Hematopoietic multipotent progenitor cell (in vitro differentiated cells): ENCODE measurements at regions not wholly inside any gene's neighbourhood (a gene's known extent, or its start where the extent isn't known, plus 50 kb on each side); places are given as distances from the start of the nearest gene placed in this dataset.
A peak's percentile ranks its signal among the peaks of the same experiment; 100 is the strongest.
"Not testable (repeated sequence)": the region's sequence is repeated elsewhere in the genome, so short reads cannot be mapped to it uniquely, and the experiment has no call there.

Experiments
- DNase-seq, 3 donors: peaks; one replicate each; pipeline ENCODE4 v3.0.0-alpha.2; 2011 to 2015; ENCODE audit warnings: low read depth in 2 of 3, low spot score in 2 of 3

DNA sequence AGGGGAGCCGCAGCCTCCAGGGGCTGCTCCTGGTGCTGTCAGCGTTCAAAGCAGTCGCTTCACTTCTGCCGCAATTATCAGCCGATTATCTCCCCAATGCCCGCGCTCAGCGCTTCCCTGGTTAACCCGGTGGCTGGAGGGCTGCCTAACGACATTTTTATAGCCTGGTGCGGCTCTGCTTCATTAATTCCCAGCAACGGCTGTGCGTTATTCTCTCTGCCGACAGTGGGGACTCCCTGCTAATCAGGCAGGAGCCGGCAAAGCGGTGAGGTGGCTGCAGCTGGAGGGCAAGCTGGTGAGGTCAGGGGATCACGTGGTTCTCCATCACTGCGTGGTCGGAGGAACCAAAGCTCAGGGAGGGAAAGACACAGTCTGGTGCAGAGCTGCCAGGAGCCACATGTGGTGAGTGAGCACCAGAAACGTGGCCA, 62.9 kb downstream of the GLRX5 start:
- no peak for DNase-seq

DNA sequence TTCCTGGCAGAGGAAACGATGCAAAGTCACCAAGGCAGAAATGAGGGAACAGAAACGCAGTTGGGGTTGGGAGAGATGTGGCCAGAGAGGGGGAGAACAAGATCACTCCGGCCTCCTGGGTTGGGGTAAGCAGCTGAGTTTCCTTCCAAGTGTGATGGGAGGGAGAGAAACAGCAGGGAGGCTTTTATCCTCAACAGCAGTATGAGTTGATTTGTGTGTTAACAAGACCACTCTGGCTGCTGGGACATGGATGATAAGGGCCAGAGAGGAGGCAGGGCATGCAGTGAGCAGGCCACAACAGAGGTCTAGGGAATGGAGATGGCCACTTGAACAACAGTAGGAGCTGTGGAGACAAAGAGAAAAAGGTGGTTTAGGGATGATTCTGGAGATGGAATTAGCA, 66.8 kb downstream of the GLRX5 start:
- DNase-seq: no peak

DNA sequence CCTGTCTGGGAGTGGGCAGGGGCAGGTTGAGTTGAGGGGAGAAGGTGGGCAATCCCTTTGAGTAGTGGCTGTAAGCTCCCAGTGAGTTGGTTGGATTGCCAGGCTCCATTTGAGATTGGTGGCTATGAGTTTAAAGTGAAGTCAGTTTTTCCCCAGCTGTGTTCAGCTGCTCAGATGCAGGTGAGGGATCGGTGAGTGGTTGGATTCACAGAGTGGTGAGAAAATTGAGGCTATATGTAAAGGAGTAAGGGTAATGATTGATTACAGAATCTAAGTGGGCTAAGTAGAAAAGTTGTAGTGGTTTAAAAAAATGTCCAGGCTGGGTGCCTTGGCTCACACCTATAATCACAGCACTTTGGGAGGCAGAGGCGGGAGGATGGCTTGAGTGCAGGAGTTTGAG, 68.6 kb downstream of the GLRX5 start:
- DNase-seq: no peak

DNA sequence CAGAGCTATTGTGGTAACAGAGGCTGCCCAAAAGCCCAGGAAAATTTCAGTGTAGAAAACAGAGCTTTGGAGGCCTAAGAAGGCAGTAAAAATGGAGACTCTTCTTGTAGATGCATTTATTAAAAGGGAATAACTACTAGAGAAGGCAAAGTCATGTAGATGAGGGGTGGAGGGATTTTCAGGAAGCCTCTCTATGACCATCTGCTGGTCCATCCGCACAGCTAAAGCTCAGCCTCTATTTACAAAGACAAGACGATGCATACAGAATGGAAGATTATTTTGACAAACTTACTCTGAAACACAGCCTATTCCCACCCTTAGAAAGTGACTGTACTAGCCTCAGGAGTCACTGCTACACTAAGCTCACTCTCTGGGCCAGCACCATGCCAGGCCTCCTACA, 71.4 kb downstream of the GLRX5 start:
- DNase-seq: no peak

DNA sequence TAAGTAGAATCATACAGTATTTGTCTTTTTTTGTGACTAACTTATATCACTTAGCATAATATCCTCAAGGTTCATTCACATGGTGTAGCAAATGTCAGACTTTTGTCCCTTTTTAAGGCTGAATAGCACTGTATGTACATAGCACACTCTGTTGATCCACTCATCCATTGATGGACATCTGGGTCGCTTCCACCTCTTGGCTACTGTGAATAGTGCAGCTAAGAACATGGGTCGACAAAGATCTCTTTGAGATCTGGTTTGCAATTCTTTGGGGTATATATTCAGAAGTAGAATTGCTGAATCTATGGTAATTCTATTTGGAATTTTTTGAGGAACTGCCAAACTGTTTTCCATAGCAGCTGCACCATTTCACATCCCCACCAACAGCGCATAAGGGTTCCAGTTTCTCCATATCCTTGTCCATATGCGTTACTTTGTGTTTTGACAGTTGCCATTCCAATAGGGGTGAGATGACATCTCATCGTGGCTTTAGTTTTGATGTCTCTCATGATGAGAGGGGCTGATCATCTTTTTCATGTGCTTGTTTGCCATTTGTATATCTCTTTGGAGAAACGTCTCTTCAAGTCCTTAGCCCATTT, 73.9 kb downstream of the GLRX5 start:
- DNase-seq: no peak

DNA sequence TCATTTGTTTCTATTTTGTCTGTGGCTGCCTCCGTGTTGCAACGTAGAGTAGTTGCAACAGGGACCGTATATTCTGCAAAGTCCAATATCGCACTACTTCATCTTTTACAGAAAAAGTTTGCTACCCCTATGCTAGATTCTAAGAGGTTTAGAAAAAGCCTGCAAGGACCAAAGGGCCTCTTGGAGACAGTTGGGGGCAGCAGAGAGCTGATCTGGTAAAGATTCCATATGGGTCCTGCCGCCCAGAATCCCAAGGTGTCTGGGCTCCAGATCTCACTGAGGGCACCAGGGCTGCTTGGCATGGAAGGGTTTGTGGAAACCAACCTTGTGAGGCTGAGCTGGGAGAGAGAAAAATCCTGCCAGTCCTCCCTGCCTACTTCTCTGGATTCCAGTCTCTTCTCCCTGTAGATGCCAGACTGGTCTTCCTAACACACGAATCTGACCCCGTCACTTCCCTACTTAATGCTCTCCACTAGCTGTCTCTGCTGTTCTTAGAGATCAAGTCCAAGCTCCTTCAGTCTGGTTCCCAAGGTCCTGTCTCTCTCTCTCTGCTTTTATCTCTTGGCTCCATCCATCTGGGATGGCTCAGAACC, 74.6 kb downstream of the GLRX5 start:
- peak in 2 of 3 donors; percentile 6 to 40 for DNase-seq

DNA sequence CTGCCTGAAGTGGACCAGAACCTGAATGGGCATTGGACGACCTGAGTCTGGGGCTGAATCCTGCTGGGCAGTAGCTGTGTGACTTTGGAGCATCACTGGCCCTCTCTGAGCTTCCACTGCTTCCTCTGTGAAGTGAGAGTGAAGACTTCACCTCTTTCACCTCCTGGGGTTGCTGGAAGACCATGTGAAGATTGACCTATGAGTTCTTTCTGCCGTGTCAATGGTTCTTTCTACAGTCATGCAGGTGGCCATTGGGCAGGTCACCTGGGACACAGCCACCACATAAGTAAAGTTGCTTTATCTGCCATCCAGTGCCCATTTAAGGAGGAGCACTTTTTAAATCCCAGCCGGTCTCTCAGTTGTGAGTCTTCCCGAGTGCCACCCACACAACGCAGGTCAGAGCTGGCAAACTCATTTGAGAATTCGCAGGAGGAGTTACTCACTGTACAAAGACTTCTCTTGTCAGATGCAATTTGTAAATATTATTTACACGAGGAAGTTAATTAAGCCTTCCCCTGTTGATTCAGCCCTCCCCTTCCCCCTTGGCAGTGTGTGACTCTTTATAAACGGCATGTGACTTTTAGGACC, 74.8 kb upstream of the TCL1B start:
- no peak for DNase-seq

DNA sequence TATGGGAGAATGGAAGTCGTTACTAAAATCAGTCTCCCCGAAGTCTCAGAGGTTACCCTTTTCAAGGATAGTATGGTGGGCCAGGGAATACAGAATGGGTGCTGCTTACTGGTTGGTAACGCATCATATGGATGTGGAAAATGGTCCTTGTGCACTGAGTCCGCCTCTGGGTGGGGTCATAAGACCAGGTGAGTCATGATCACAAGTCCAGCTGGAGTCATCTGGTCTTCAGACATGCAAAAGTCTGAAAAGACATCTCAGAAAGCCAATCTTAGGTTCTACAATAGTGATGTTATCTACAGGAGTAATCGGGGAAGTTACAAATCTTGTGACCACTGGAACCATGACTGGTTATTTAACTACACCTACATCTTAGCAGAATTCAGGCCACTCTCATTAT, 71.9 kb upstream of the TCL1B start:
- DNase-seq: no peak

DNA sequence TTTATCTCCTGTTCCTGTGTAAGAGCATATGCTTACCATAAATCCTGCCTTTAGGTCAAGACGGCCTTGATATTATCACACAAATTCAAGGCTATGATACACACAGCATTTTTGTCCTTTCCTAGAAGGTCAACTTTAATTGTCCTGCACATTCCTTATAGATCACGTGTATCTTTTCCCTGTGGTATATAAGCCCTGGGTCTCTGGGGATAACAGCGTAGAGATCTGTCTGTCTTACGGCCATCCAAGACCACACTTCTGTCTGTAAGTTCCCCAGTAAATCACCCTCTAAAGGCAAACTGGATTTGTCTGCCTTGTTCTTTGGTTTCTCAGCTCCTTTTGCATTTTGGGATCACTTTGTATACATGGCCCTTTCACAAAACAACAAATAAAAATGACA, 69.5 kb upstream of the TCL1B start:
- DNase-seq: no peak

DNA sequence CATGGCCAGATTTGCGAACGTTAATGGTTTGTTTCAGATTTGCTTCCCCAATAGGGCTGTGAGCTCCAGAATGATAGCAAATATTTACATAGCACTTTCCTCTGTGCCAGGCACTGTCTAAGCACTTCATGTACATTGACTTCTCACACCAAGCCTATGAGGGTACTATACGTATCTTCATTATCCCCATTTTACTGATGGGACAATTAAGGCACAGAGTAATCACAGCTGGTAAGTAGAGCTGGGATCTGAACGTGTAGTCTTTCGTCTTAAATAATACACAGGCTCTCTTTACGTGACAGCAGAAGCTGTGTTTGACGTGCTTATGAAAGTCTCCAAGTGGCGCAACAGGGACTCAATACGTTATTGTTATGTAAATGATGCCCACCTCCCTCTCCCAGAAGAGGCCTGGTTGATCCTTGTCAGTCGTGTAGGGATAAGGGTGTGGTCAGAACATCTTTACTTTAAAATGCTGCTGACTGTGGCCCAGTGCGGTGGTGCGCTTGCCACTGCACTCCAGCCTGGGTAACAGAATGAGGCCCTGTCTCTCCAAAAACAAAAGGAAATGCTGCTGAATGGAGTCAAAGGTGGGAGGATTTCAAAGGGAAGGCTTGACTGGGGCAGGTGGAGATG, 66.3 kb upstream of the TCL1B start:
- no peak for DNase-seq

DNA sequence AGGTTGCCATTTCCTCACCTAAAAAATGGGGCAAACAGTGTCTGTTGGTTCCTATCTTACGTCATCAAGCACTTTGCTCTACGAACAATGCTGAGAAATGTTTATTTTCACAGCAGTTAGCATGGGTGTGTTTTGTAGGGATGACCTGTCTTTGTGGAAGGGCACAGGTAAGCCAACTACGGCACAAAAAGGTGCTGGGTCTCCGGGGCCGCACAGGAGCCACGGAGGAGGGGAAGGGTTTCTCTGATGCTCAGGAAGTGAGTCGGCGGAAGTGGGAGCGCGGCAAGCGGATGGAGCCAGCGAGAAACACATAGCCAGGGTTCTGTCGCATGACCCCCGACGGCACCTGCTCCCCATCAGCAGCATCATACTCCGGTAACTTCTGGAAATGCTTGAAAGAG, 65.6 kb upstream of the TCL1B start:
- DNase-seq: no peak

DNA sequence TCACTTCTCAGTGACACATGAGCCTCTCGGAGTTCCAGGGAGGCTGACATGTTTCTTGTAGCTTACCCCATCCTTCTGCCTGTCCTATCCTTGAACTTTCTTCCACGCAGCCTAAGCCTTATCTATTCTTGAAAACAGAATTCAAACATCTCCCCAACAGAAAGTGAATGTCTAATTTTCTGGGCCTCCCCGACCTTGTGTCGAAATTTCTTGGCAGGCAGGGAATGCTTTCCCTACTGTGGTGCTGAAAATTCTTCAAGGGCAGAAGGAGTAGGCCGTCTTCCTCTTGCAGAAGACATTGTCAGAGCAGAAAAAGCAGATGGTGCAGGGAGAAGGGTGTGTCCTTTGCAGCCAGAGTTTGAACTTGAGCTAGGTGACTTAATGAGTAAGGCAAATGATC, 63.0 kb upstream of the TCL1B start:
- no peak for DNase-seq

DNA sequence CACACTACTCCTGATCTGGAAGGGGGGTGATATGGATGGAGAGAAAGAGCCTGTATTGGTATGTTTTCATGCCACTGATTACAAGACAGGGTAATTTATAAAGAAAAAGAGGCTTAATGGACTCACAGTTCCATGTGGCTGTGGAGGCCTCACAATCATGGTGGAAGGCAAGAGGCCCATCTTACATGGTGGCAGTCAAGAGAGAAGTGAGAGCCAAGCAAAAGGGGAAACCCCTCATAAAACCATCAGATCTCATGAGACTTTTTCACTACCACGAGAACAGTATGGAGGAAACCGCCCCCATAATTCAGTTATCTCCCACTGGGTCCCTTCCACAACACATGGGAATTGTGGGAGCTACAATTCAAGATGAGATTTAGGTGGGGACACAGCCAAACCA, 60.5 kb upstream of the TCL1B start:
- DNase-seq: not testable (repeated sequence)

DNA sequence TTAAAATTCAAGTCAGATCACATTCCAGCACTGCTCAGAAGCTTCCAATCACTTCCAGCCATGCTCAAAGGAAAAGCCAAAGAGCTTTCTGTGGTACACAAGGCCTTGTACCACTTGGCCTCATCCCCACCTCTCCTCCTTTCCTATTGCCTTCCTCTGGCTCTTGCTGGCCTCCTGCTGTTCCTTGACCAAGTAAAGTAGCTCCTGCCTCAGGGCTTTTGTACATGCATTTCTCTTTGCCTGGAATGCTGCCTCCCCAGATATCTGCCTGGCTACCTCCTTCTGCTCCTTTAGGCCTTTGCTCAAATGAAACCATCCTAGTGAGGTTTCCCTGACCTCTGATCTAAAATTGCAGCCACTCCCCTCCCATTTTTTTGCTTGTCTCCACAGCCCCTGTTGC, 51.2 kb upstream of the TCL1B start:
- no peak for DNase-seq
